GM19043 (cell line): ENCODE measurements at regions not wholly inside any gene's neighbourhood (a gene's known extent, or its start where the extent isn't known, plus 50 kb on each side); places are given as distances from the start of the nearest gene placed in this dataset.

Experiments used
- ATAC-seq: cut with Tn5 transposase; IDR thresholded peaks from one replicate; pipeline ENCODE4 v1.9.1; 2021; ENCODE audit warnings: low read depth; ENCODE audit not compliant: unreplicated experiment

- no peak for ATAC-seq
These were observed 56.3 kb upstream of the ZNF521 start for GRCh38 chr18:25408293-25408692.
